OCI-LY1 (cell line): ENCODE measurements at regions not wholly inside any gene's neighbourhood (a gene's known extent, or its start where the extent isn't known, plus 50 kb on each side); places are given as distances from the start of the nearest gene placed in this dataset.

Experiments
- EZH2 ChIP-seq: fragments of 200-600 bp; sonication (generic), shearing (Covaris generic); IDR thresholded peaks from 2 replicates; pipeline ENCODE4 v1.8.0; 2017; ENCODE audit warnings: borderline replicate concordance, mixed run types, mild to moderate bottlenecking, antibody characterized with exemption, low read length, moderate library complexity, mixed read lengths
- TF ChIP-seq, protein P1 (sequence below): fragments of 200-600 bp; sonication (generic), shearing (Covaris generic); IDR thresholded peaks from 2 replicates; pipeline ENCODE4 v1.5.1; 2017; ENCODE audit warnings: mild to moderate bottlenecking, antibody characterized with exemption, low read length, moderate library complexity, mixed read lengths

GRCh38 chr10:21141946-21142492 is 244.9 kb upstream of the NEBL start:
- TF ChIP-seq, protein P1, sequence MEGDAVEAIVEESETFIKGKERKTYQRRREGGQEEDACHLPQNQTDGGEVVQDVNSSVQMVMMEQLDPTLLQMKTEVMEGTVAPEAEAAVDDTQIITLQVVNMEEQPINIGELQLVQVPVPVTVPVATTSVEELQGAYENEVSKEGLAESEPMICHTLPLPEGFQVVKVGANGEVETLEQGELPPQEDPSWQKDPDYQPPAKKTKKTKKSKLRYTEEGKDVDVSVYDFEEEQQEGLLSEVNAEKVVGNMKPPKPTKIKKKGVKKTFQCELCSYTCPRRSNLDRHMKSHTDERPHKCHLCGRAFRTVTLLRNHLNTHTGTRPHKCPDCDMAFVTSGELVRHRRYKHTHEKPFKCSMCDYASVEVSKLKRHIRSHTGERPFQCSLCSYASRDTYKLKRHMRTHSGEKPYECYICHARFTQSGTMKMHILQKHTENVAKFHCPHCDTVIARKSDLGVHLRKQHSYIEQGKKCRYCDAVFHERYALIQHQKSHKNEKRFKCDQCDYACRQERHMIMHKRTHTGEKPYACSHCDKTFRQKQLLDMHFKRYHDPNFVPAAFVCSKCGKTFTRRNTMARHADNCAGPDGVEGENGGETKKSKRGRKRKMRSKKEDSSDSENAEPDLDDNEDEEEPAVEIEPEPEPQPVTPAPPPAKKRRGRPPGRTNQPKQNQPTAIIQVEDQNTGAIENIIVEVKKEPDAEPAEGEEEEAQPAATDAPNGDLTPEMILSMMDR, result no peak
- no peak for TF ChIP-seq EZH2
